ENCODE measurements at regions not wholly inside any gene's neighbourhood (a gene's known extent, or its start where the extent isn't known, plus 50 kb on each side); places are given as distances from the start of the nearest gene placed in this dataset.

DNA sequence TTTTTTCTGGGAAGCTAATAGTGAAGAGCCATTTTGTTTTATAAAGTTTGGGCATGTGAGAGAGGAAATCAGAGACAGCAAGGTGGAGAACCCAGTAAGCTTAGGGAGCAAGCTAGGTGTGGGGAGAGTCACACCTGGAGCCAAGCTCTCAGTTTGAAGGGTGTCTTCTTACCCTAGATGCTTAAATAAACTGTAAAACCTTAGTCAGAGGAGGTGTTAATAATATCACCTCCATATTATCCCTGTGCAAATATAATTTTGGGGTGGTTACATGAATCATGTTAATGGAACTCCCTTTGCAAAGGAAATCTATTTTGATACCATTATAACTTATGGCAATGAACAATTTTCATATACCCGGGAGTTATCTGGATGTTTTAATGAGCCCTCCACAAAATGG is 246.2 kb upstream of the PLET1 start:
- no peak for TF ChIP-seq CTCF (IDR thresholded peaks at IDR 0.05)
- Mint-ChIP-seq H3K9me3 (no peaks in the 10 kb centered on the region), H3K36me3 (ENCODE audit: low read depth) (no peaks in the 10 kb centered on the region), H3K27ac (no peak overlapping the region), H3K4me3 (no peak overlapping the region), H3K27me3 (peaks cover 7% of the 10 kb centered on the region), H3K4me1 (ENCODE audit: low read depth) (no peaks in the 10 kb centered on the region)
- intact Hi-C loops (cut with micrococcal nuclease), result no loop called here
- ATAC-seq, result no peak
- POLR2A ChIA-PET, result no interaction called here
- CTCF ChIA-PET, result no interaction called here
- no peak for DNase-seq

DNA sequence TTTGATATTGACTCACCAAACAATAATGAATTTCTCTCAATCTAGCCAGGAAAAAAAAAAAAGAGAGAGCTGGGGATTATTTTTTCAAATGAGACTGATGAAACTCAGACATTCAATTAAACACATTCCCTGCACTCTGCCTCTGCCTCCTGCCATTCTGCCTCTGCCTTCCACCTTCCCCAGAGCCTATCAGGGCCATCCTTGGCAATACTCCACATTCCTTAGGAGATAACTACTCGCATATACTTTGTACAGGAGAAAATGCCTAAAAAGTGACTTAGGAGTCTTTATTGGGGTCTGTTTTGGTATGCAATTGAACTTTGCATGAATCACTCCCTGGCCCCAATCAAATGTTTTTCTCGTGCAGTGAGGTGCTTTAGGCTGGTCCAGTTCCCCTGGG is 246.6 kb upstream of the PLET1 start:
- ChIA-PET POLR2A (no interaction called here), CTCF (no interaction called here)
- TF ChIP-seq CTCF (IDR thresholded peaks at IDR 0.05), result no peak
- no peak for ATAC-seq
- Mint-ChIP-seq H3K4me1 (ENCODE audit: low read depth) (no peaks in the 10 kb centered on the region), H3K4me3 (no peak overlapping the region), H3K36me3 (ENCODE audit: low read depth) (no peaks in the 10 kb centered on the region), H3K27me3 (peaks cover 7% of the 10 kb centered on the region), H3K27ac (no peak overlapping the region), H3K9me3 (no peaks in the 10 kb centered on the region)
- DNase-seq, result no peak
- intact Hi-C loops (cut with micrococcal nuclease), result no loop called here

- no peaks in the 10 kb centered on the region for H3K9me3 Mint-ChIP-seq
- no peak overlapping the region for H3K27ac Mint-ChIP-seq
- H3K4me3 Mint-ChIP-seq, result no peak overlapping the region
- CTCF ChIA-PET, result no interaction called here
- intact Hi-C loops (cut with micrococcal nuclease), result no loop called here
- no peaks in the 10 kb centered on the region for H3K4me1 Mint-ChIP-seq (ENCODE audit: low read depth)
- POLR2A ChIA-PET, result no interaction called here
- DNase-seq (no peak), ATAC-seq (no peak)
- peaks cover 11% of the 10 kb centered on the region for H3K27me3 Mint-ChIP-seq
- no peak for TF ChIP-seq CTCF (IDR thresholded peaks at IDR 0.05)
- no peaks in the 10 kb centered on the region for H3K36me3 Mint-ChIP-seq (ENCODE audit: low read depth)
These were observed 248.1 kb upstream of the PLET1 start for GRCh38 chr11:112508750-112509149.

DNA sequence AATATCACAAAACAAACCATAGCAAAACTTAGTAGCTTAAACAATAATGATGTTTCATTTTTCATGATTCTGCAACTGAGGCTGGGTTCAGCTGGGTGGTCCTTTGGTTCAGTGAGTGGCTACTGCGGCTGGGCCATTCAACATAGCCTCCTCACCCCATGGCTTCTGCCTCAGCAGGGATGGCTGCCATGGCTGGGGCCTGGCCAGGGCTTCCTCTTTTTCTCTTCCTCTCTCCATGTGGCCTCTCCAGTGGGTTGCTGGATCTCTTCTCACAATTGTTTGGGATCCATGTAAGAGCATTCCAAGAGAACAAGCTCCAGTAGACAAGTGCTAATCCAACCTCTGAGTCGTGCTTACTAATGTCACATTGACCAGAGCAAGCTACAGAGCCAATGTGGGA is 248.6 kb upstream of the PLET1 start:
- H3K9me3 Mint-ChIP-seq, result no peaks in the 10 kb centered on the region
- no peak for DNase-seq
- POLR2A ChIA-PET, result no interaction called here
- H3K27me3 Mint-ChIP-seq, result peaks cover 11% of the 10 kb centered on the region
- CTCF ChIA-PET, result no interaction called here
- intact Hi-C loops (cut with micrococcal nuclease), result no loop called here
- H3K36me3 Mint-ChIP-seq (ENCODE audit: low read depth), result no peaks in the 10 kb centered on the region
- no peak overlapping the region for H3K27ac Mint-ChIP-seq
- no peaks in the 10 kb centered on the region for H3K4me1 Mint-ChIP-seq (ENCODE audit: low read depth)
- no peak for TF ChIP-seq CTCF (IDR thresholded peaks at IDR 0.05)
- no peak for ATAC-seq
- H3K4me3 Mint-ChIP-seq, result no peak overlapping the region

- H3K4me3 Mint-ChIP-seq, result no peak overlapping the region
- H3K36me3 Mint-ChIP-seq (ENCODE audit: low read depth), result no peaks in the 10 kb centered on the region
- ChIA-PET CTCF (no interaction called here), POLR2A (no interaction called here)
- no peaks in the 10 kb centered on the region for H3K9me3 Mint-ChIP-seq
- intact Hi-C loops (cut with micrococcal nuclease), result no loop called here
- ATAC-seq (no peak), DNase-seq (no peak)
- no peaks in the 10 kb centered on the region for H3K4me1 Mint-ChIP-seq (ENCODE audit: low read depth)
- no peak overlapping the region for H3K27ac Mint-ChIP-seq
- H3K27me3 Mint-ChIP-seq, result peaks cover 11% of the 10 kb centered on the region
- no peak for TF ChIP-seq CTCF (IDR thresholded peaks at IDR 0.05)
These were observed 250.6 kb upstream of the PLET1 start for GRCh38 chr11:112511271-112511670.

Data from activated CD8-positive, alpha-beta T cell treated with anti-CD3 and anti-CD28 coated beads for 36 hours (primary cell).